Astrocyte (in vitro differentiated cells and primary cell): ENCODE measurements at regions not wholly inside any gene's neighbourhood (a gene's known extent, or its start where the extent isn't known, plus 50 kb on each side); places are given as distances from the start of the nearest gene placed in this dataset.

Source experiments
- DNase-seq: peaks from one replicate; pipeline ENCODE4 v3.0.0-alpha.2; 2010; ENCODE audit warnings: low read depth
- FAIRE-seq: peaks from 2 replicates; lab custom pipeline; 2011; peaks lifted over from hg19 to GRCh38; lab: Jason Lieb, UNC
- H2AFZ ChIP-seq: 2 replicates; pipeline ENCODE4 v1.6.0; 2012; ENCODE audit warnings: low read depth, low read length, inconsistent platforms
- H3K27ac ChIP-seq: 2 replicates; pipeline ENCODE4 v1.5.1; 2011; ENCODE audit warnings: low read depth, low read length, inconsistent platforms
- H3K27me3 ChIP-seq: 2 replicates; pipeline ENCODE4 v1.6.0; 2011; ENCODE audit warnings: low read length, inconsistent platforms; ENCODE audit not compliant: insufficient read depth
- H3K36me3 ChIP-seq: 2 replicates; pipeline ENCODE4 v1.5.1; 2011; ENCODE audit warnings: low read length, inconsistent platforms; ENCODE audit not compliant: insufficient read depth
- H3K4me1 ChIP-seq: 2 replicates; pipeline ENCODE4 v1.5.1; 2011; ENCODE audit warnings: low read length, inconsistent platforms; ENCODE audit not compliant: insufficient read depth
- H3K4me2 ChIP-seq: 2 replicates; pipeline ENCODE4 v1.6.0; 2012; ENCODE audit warnings: low read length, inconsistent platforms
- H3K4me3 ChIP-seq: 2 replicates; pipeline ENCODE4 v1.5.1; 2011; ENCODE audit warnings: low read depth, mild to moderate bottlenecking, low read length, inconsistent platforms; ENCODE audit not compliant: insufficient read depth
- H3K79me2 ChIP-seq: 2 replicates; pipeline ENCODE4 v1.6.0; 2012; ENCODE audit warnings: mild to moderate bottlenecking, low read length, inconsistent platforms; ENCODE audit not compliant: insufficient read depth
- H3K9ac ChIP-seq: 2 replicates; pipeline ENCODE4 v1.6.0; 2012; ENCODE audit warnings: mild to moderate bottlenecking, low read length, inconsistent platforms
- H3K9me3 ChIP-seq: 2 replicates; pipeline ENCODE4 v1.5.1; 2012; ENCODE audit warnings: low read depth, mild to moderate bottlenecking, low read length, inconsistent platforms; ENCODE audit not compliant: insufficient read depth
- H4K20me1 ChIP-seq: 2 replicates; pipeline ENCODE4 v1.6.0; 2012; ENCODE audit warnings: low read length, inconsistent platforms; ENCODE audit not compliant: insufficient read depth
- H3K27ac Mint-ChIP-seq: one replicate; pipeline ENCODE4 v1.8.0; 2021; ENCODE audit warnings: mild to moderate bottlenecking, mixed read lengths; ENCODE audit not compliant: unreplicated experiment
- H3K27me3 Mint-ChIP-seq: one replicate; pipeline ENCODE4 v1.8.0; 2021; ENCODE audit warnings: low read depth, mixed read lengths; ENCODE audit not compliant: unreplicated experiment
- H3K36me3 Mint-ChIP-seq: one replicate; pipeline ENCODE4 v1.8.0; 2021; ENCODE audit warnings: low read depth, mixed read lengths; ENCODE audit not compliant: unreplicated experiment
- H3K4me1 Mint-ChIP-seq: one replicate; pipeline ENCODE4 v1.8.0; 2021; ENCODE audit warnings: low read depth, mixed read lengths; ENCODE audit not compliant: unreplicated experiment
- H3K4me3 Mint-ChIP-seq: one replicate; pipeline ENCODE4 v1.8.0; 2021; ENCODE audit warnings: mild to moderate bottlenecking, moderate library complexity, mixed read lengths; ENCODE audit not compliant: unreplicated experiment
- H3K9me3 Mint-ChIP-seq: one replicate; pipeline ENCODE4 v1.8.0; 2021; ENCODE audit warnings: mild to moderate bottlenecking, mixed read lengths; ENCODE audit not compliant: unreplicated experiment
- CTCF ChIP-seq: IDR thresholded peaks from 2 replicates; pipeline ENCODE4 v1.5.1; 2011; ENCODE audit warnings: low read depth, mild to moderate bottlenecking, inconsistent platforms, low read length, moderate library complexity; ENCODE audit not compliant: insufficient read depth
- EZH2 ChIP-seq: IDR thresholded peaks from 2 replicates; pipeline ENCODE4 v1.6.1; 2012; ENCODE audit warnings: mild to moderate bottlenecking, low read length, inconsistent platforms; ENCODE audit not compliant: insufficient read depth

- Histone ChIP-seq H3K9me3 (no peaks in the 10 kb centered on the region), H3K27me3 (no peaks in the 10 kb centered on the region), H3K4me1 (peaks cover 47% of the 10 kb centered on the region), H3K9ac (peak overlapping the region; percentile 73), H4K20me1 (no peaks in the 10 kb centered on the region), H3K36me3 (peaks cover 2% of the 10 kb centered on the region), H3K4me3 (peak overlapping the region; percentile 30), H3K79me2 (peaks cover 19% of the 10 kb centered on the region), H3K27ac (peak overlapping the region; percentile 88), H2AFZ (no peak overlapping the region), H3K4me2 (peak overlapping the region; percentile 79)
- no peak overlapping the region for H3K4me3 Mint-ChIP-seq
- H3K36me3 Mint-ChIP-seq, result peaks cover 7% of the 10 kb centered on the region
- TF ChIP-seq CTCF (no peak), EZH2 (no peak)
- H3K9me3 Mint-ChIP-seq, result no peaks in the 10 kb centered on the region
- peaks cover 64% of the 10 kb centered on the region for H3K4me1 Mint-ChIP-seq
- peak; percentile 91 for FAIRE-seq
- H3K27me3 Mint-ChIP-seq, result no peaks in the 10 kb centered on the region
- DNase-seq, result peak; percentile 97
- H3K27ac Mint-ChIP-seq, result peak overlapping the region; percentile 90
Observed at GRCh38 chr17:72407336-72407909, 286.6 kb downstream of the SOX9 start.

- Mint-ChIP-seq H3K4me1 (peaks cover 61% of the 10 kb centered on the region), H3K27ac (peak overlapping the region; percentile 90), H3K36me3 (peaks cover 5% of the 10 kb centered on the region), H3K27me3 (no peaks in the 10 kb centered on the region), H3K4me3 (no peak overlapping the region), H3K9me3 (no peaks in the 10 kb centered on the region)
- peaks cover 47% of the 10 kb centered on the region for H3K4me1 ChIP-seq
- H3K79me2 ChIP-seq, result peaks cover 18% of the 10 kb centered on the region
- no peak overlapping the region for H3K4me3 ChIP-seq
- peak overlapping the region; percentile 79 for H3K4me2 ChIP-seq
- FAIRE-seq (no peak), DNase-seq (no peak)
- H3K9me3 ChIP-seq, result no peaks in the 10 kb centered on the region
- H3K9ac ChIP-seq, result peak overlapping the region; percentile 65
- no peak for TF ChIP-seq EZH2
- no peak for TF ChIP-seq CTCF
- no peaks in the 10 kb centered on the region for H4K20me1 ChIP-seq
- peak overlapping the region; percentile 88 for H3K27ac ChIP-seq
- no peak overlapping the region for H2AFZ ChIP-seq
- no peaks in the 10 kb centered on the region for H3K27me3 ChIP-seq
- H3K36me3 ChIP-seq, result no peaks in the 10 kb centered on the region
Observed at GRCh38 chr17:72407931-72408330, 287.1 kb downstream of the SOX9 start.

- DNase-seq (no peak), FAIRE-seq (no peak)
- Mint-ChIP-seq H3K27ac (peak overlapping the region; percentile 90), H3K4me1 (peaks cover 54% of the 10 kb centered on the region), H3K9me3 (no peaks in the 10 kb centered on the region), H3K27me3 (no peaks in the 10 kb centered on the region), H3K36me3 (peaks cover 6% of the 10 kb centered on the region), H3K4me3 (no peak overlapping the region)
- peaks cover 47% of the 10 kb centered on the region for H3K4me1 ChIP-seq
- no peaks in the 10 kb centered on the region for H3K36me3 ChIP-seq
- H3K27me3 ChIP-seq, result no peaks in the 10 kb centered on the region
- H3K9ac ChIP-seq, result peak overlapping the region; percentile 65
- H3K79me2 ChIP-seq, result peaks cover 18% of the 10 kb centered on the region
- peak overlapping the region; percentile 88 for H3K27ac ChIP-seq
- H3K4me3 ChIP-seq, result no peak overlapping the region
- no peak overlapping the region for H3K4me2 ChIP-seq
- no peak for TF ChIP-seq EZH2
- H3K9me3 ChIP-seq, result no peaks in the 10 kb centered on the region
- no peaks in the 10 kb centered on the region for H4K20me1 ChIP-seq
- H2AFZ ChIP-seq, result no peak overlapping the region
Observed at GRCh38 chr17:72408641-72409040, 287.8 kb downstream of the SOX9 start.
